Stimulated activated CD8-positive, alpha-beta memory T cell treated with anti-CD3 and anti-CD28 coated beads, Interleukin-2, amount 100 ng/mL, for 48 hours (primary cell): ENCODE measurements at regions not wholly inside any gene's neighbourhood (a gene's known extent, or its start where the extent isn't known, plus 50 kb on each side); places are given as distances from the start of the nearest gene placed in this dataset.
"Not testable (repeated sequence)": the region's sequence is repeated elsewhere in the genome, so short reads cannot be mapped to it uniquely, and the experiment has no call there.

Experiments used
- DNase-seq, 2 donors: peaks; one replicate each; pipeline ENCODE4 v3.0.0-alpha.2; 2020; ENCODE audit warnings: low read depth in 2 of 2

DNA sequence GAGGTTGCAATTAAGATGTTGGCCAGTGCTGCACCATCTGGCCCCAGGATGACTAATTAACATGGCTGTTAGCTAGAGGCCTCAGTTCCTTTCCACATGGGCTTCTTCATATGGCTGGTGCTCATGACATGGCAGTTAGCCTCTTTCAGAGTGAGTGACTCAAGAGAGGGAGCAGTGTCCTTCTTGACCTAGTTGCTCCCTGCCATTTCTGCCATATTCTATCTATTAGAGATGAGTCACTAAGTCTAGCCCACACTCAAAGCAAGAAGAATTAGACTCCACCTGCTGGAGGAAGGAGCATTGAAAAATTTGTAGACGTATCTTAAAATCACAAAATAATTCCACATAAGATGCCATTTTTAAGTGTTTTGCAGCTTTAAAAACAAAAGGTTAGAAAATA lies 651.2 kb upstream of the CCNG1 start:
- no peak for DNase-seq

DNA sequence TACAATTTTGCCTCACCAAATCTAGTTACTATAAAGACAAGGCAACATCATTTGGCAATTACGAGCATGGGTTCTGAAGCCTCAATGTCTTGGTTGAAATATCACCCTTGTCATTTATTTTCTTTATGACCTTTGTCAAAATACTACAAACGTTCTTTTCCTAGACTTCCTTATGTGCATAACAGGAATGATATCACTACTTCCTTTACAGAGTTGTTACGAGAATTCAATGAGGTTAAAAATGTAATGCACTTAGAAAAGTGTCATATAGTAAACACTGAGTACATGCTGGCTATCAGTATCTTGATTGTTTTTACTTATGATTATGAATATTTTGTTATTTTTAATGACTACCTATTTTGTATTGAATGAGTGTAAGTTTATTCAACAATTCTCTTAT lies 640.9 kb upstream of the CCNG1 start:
- DNase-seq, result no peak

GRCh38 chr5:162800301-162800700 lies 637.1 kb upstream of the CCNG1 start:
- DNase-seq, result no peak

- no peak for DNase-seq
Measured at GRCh38 chr5:162801235-162801634, 636.2 kb upstream of the CCNG1 start.

GRCh38 chr5:162806195-162806594 lies 631.2 kb upstream of the CCNG1 start:
- no peak for DNase-seq

- DNase-seq, result no peak
Measured at GRCh38 chr5:162811071-162811470, 626.3 kb upstream of the CCNG1 start.

- DNase-seq, result no peak
Measured at GRCh38 chr5:162816816-162817215, 620.6 kb upstream of the CCNG1 start.

DNA sequence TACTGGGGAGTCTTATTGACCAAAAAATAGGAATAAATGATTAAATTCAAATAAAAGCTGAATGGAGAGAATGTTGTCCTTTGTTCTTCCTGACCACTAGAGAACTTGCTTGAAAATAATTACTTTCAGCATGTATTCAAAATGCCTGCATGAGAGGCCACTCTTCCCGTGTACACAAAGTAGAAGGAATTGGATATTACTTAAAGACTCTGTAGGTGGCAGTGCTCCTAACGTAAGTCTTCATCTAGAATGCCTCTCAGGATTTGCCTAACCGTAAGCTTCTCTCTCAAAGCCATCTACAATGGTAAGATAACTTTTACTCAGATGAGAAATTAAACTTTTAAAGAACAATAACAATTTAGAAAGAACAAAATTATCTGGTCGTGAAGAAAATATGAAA lies 620.0 kb upstream of the CCNG1 start:
- no peak for DNase-seq

GRCh38 chr5:162821664-162822063 lies 615.7 kb upstream of the CCNG1 start:
- not testable (repeated sequence) for DNase-seq

GRCh38 chr5:162824360-162824759 lies 613.0 kb upstream of the CCNG1 start:
- DNase-seq, result no peak

DNA sequence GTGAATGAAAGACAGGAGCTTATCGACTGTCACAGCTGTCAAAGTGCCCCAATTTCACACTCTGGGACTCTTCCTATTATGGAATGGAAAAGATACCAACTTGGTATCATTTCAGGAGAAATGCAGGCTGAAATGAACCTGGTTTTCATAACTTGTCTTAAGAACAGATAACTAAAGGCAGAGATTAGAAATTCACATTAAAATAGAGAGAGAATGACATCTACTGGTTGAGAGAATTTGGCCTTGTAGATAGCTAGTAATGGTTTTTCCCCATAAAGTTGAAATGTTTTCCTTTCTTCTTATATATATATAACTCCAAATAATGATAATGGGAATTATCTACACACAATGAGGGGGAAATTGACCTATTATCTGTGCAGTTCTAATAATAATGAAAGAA lies 600.2 kb upstream of the CCNG1 start:
- no peak for DNase-seq

DNA sequence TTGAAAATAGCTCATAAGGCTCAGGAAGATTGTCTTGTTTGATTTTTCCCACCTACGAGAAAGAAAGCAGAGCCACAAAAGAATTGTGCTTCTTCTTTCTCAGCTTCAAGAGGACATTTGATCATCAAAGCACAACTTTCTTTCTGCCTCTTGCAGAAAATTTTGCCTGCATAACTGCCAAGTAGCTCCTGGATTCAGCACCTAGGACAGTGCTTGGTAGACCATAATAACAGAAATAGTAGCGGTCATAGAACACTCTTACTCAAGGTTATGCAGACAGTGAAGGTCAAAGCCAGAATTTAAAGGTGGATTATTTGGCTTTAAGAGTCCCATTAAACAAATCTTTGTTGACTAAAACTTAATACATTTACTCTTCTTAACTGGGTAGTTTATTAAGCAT lies 594.7 kb upstream of the CCNG1 start:
- DNase-seq, result no peak

- DNase-seq, result no peak
Measured at GRCh38 chr5:162852134-162852533, 585.3 kb upstream of the CCNG1 start.

DNA sequence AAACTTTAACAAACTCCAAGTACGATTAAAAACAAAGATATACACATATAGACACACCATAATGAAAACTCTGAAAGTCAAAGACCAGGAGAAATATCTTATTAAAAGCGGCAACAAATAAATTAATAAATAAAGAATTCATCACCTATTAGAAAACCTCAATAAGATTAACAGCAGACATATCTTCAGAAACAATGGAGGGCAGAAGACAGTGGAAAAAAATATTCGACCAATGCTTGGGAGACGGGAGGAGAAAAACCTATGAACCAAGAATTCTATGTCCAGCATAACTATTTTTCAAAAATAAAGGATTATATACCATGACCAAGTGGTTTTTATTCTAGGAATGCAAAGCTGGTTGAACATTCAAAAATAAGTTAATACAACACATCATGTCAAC lies 578.6 kb upstream of the CCNG1 start:
- DNase-seq, result no peak

DNA sequence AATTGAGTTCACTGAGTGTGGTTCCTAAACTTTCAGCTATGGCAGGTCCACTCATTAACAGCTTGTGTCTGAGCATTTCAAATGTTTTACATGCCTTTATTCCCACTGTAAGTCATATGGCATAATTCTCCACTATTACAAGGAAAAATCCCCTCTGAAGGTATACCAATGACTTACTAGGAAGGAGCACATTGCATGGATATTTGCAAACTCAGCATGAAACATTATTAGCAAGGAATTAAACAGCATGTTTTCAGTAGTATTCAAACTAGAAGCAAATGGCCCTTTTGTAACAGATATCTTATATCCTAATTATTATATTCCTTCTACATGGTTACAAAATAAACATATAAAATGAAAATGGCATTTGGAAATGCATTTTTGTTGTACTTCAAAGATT lies 566.4 kb upstream of the CCNG1 start:
- no peak for DNase-seq

DNA sequence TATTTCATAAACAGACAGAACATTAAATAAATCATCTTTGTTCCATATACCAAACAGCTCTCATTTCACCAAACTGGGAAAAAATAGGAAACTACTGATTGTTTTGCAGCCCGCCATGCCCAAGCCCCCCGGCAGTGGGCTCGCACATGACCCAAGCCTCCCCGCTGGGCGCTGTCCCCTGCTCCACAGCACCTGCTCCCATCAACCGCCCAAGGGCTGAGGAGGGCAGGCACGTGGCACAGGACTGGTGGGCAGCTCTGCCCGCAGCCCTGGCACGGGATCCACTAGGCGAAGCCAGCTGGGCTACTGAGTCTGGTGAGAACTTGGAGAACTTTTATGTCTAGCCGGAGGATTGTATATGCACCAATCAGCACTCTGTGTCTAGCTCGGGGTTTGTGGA lies 554.8 kb upstream of the CCNG1 start:
- DNase-seq, result no peak

DNA sequence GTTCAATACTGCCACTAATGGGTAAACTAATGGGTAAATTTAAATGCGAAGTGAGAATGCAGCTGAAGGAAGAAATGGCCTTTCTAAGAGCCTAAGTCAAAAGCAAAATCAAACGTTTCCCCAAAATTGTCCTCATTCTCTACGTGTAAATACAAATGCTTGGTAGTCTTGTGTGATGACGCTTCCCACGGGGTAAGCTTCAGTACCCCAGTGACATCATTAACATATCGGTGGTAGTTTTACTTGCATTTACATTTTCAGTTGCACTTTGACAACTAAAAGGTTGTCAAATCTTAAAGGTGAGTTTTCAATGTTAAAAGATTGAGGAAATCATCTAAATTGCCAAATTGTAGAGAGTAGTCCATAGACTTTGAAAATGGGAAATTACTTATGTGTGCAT lies 550.7 kb upstream of the CCNG1 start:
- no peak for DNase-seq

GRCh38 chr5:162888268-162888667 lies 549.1 kb upstream of the CCNG1 start:
- DNase-seq, result no peak

DNA sequence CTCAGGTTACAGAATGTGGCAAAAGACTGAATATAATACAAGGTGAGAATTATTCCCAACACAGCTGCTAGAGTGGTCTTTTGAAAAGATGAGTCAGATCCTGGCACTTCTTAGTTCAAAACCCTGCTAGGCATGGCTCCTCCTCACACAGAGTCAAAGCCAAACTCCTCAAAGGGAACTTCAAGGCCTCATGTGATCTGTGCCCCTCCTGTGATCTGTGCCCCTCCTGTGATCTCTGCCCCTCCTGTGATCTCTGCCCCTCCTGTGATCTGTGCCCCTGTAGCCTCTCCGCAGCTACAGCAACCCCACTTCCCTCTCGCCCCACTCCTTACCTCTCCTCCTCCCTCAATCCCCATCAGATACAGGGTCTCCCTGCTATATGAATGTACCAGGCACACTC lies 525.5 kb upstream of the CCNG1 start:
- no peak for DNase-seq

- DNase-seq, result no peak
Measured at GRCh38 chr5:162916368-162916767, 521.0 kb upstream of the CCNG1 start.

GRCh38 chr5:162929104-162929503 lies 508.3 kb upstream of the CCNG1 start:
- DNase-seq, result no peak

GRCh38 chr5:162931501-162931900 lies 505.9 kb upstream of the CCNG1 start:
- DNase-seq, result no peak

DNA sequence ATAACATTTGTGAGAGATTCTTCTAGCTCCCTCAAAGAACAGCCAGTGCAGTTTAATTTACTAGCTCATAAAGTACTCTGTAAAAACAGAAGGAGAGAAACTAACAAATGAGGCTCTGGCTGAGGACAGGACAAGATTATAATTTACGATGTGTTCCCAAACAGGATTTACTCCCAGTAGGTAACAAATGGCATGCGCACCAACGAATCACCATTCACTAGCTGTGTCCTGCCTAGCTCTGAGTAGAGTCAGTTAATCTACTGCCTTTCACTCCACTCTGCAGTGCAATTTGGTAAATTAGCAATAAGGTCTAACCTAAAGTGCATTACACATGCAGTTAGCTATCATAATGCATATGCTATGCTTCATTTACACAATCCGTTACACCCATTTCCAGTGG lies 497.4 kb upstream of the CCNG1 start:
- DNase-seq, result no peak

- DNase-seq, result no peak
Measured at GRCh38 chr5:162948677-162949076, 488.7 kb upstream of the CCNG1 start.

DNA sequence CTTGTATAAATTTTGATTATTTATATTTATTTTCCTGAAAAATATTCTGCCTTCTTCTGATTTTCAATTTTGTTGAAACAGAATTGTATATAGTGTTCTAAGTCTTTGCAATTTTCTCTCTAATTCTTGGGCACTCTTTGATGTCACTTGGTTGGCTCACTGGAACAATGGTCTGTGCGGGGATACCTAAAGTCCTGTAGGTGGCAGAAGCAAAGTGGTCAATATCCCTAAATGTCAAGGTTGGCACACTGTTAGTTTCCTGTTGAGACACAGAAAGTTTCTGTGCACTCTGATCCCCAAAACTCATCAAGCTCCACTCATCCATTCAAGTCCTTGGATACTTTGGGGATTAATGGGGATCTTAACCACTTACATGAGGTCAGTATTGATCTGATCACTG lies 480.8 kb upstream of the CCNG1 start:
- DNase-seq, result no peak
